CD14-positive monocyte (primary cell): ENCODE measurements at regions not wholly inside any gene's neighbourhood (a gene's known extent, or its start where the extent isn't known, plus 50 kb on each side); places are given as distances from the start of the nearest gene placed in this dataset.

Source experiments
- DNase-seq, 3 donors: peaks; one replicate each; pipeline ENCODE4 v3.0.0-alpha.2; 2011 to 2022
- H2AFZ ChIP-seq: 2 replicates; pipeline ENCODE4 v1.6.0; 2012; ENCODE audit warnings: mild to moderate bottlenecking, low read depth, low read length, inconsistent platforms; ENCODE audit not compliant: insufficient read depth, poor library complexity, severe bottlenecking
- H3K27ac ChIP-seq, 2 donors: 1 replicate in 1 of 2; 2 replicates in 1 of 2; pipeline ENCODE4 v1.5.1; 2012 to 2013; ENCODE audit warnings: low read length in 2 of 2, control low read depth in 1 of 2, inconsistent platforms in 1 of 2, low read depth in 1 of 2, mild to moderate bottlenecking in 1 of 2
- H3K27me3 ChIP-seq, 2 donors: one replicate each; pipeline versions ENCODE4 v1.6.0 to v1.6.1; 2011 to 2013; ENCODE audit warnings: low read length in 2 of 2; ENCODE audit not compliant: control insufficient read depth in 2 of 2, insufficient read depth in 2 of 2
- H3K36me3 ChIP-seq, 2 donors: replicated peaks in 1 of 2; 1 replicate in 1 of 2; 2 replicates in 1 of 2; pipeline versions ENCODE4 v1.5.1 to v1.6.1; 2012 to 2013; ENCODE audit warnings: low read length in 2 of 2, control low read depth in 1 of 2, inconsistent platforms in 1 of 2, mild to moderate bottlenecking in 1 of 2; ENCODE audit not compliant: insufficient read depth in 2 of 2, control insufficient read depth in 1 of 2
- H3K4me1 ChIP-seq, 2 donors: 1 replicate in 1 of 2; 2 replicates in 1 of 2; pipeline versions ENCODE4 v1.5.1 to v1.6.1; 2012 to 2013; ENCODE audit warnings: low read length in 2 of 2, control low read depth in 1 of 2, inconsistent platforms in 1 of 2, mild to moderate bottlenecking in 1 of 2, moderate library complexity in 1 of 2; ENCODE audit not compliant: insufficient read depth in 2 of 2, control insufficient read depth in 1 of 2
- H3K4me2 ChIP-seq: replicated peaks from 2 replicates; pipeline ENCODE3; 2012; ENCODE audit warnings: low read length, moderate library complexity, mild to moderate bottlenecking; ENCODE audit not compliant: poor library complexity, severe bottlenecking; ENCODE audit errors: extremely low read depth
- H3K4me3 ChIP-seq, 3 experiments: fragments of 200-600 bp in 1 of 3; sonication (generic) in 1 of 3; replicated peaks in 1 of 3; 1 replicate in 2 of 3; 2 replicates in 1 of 3; pipeline ENCODE4 v1.5.1; 2011 to 2013; ENCODE audit warnings: low read length in 3 of 3, mild to moderate bottlenecking in 3 of 3, control low read depth in 2 of 3, low read depth in 2 of 3, inconsistent platforms in 1 of 3, moderate library complexity in 1 of 3
- H3K79me2 ChIP-seq: 2 replicates; pipeline ENCODE4 v1.6.0; 2012; ENCODE audit warnings: mild to moderate bottlenecking, control low read depth, inconsistent platforms, low read length, moderate library complexity; ENCODE audit not compliant: insufficient read depth
- H3K9ac ChIP-seq: 2 replicates; pipeline ENCODE4 v1.6.0; 2017; ENCODE audit warnings: low read length, mild to moderate bottlenecking; ENCODE audit not compliant: insufficient read depth, poor library complexity, severe bottlenecking
- H3K9me3 ChIP-seq, 2 donors: replicated peaks in 1 of 2; 1 replicate in 1 of 2; 2 replicates in 1 of 2; pipeline versions ENCODE4 v1.5.1 to v1.6.1; 2012 to 2013; ENCODE audit warnings: low read length in 2 of 2, control low read depth in 1 of 2; ENCODE audit not compliant: control insufficient read depth in 1 of 2, insufficient read depth in 1 of 2
- H4K20me1 ChIP-seq: 2 replicates; pipeline ENCODE4 v1.6.0; 2012; ENCODE audit warnings: mild to moderate bottlenecking, low read length, control low read depth, moderate library complexity; ENCODE audit not compliant: insufficient read depth
- H3K27ac Mint-ChIP-seq, 7 donors: one replicate each; pipeline ENCODE4 v1.8.0; 2020; ENCODE audit warnings: mild to moderate bottlenecking in 7 of 7, mixed read lengths in 7 of 7, moderate library complexity in 6 of 7, inconsistent platforms in 2 of 7
- H3K27me3 Mint-ChIP-seq, 3 donors: one replicate each; pipeline ENCODE4 v1.8.0; 2021 to 2022; ENCODE audit warnings: low read depth in 3 of 3, mild to moderate bottlenecking in 3 of 3, mixed read lengths in 3 of 3, moderate library complexity in 3 of 3, inconsistent platforms in 1 of 3
- H3K36me3 Mint-ChIP-seq, 2 donors: one replicate each; pipeline ENCODE4 v1.8.0; 2020; ENCODE audit warnings: mixed read lengths in 2 of 2, inconsistent platforms in 1 of 2, mild to moderate bottlenecking in 1 of 2
- H3K4me1 Mint-ChIP-seq: one replicate; pipeline ENCODE4 v1.8.0; 2020; ENCODE audit warnings: mild to moderate bottlenecking, mixed read lengths
- H3K4me3 Mint-ChIP-seq, 2 donors: one replicate each; pipeline ENCODE4 v1.8.0; 2020; ENCODE audit warnings: mild to moderate bottlenecking in 2 of 2, mixed read lengths in 2 of 2, moderate library complexity in 1 of 2
- H3K9me3 Mint-ChIP-seq, 7 donors: one replicate each; pipeline ENCODE4 v1.8.0; 2020 to 2022; ENCODE audit warnings: mixed read lengths in 7 of 7, mild to moderate bottlenecking in 6 of 7, moderate library complexity in 6 of 7, inconsistent platforms in 2 of 7
- CTCF ChIP-seq: fragments of 200-600 bp; IDR thresholded peaks from one replicate; pipeline ENCODE4 v1.8.0; 2022; ENCODE audit warnings: antibody characterized with exemption, mild to moderate bottlenecking
- WGBS: methylation state at CpG from one replicate; pipeline ENCODE4 v1.1.5; 2013; ENCODE audit warnings: missing lambda C conversion rate; ENCODE audit not compliant: insufficient coverage; 5-methylcytosine and 5-hydroxymethylcytosine counted together
- intact Hi-C, 2 donors: fragments of 100-400 bp; cut with micrococcal nuclease; formaldehyde crosslinking; loops; one replicate each; pipeline versions ENCODE4 v1.15.0 to v1.15.1; 2023

GRCh38 chr17:69878661-69879060 is 196.4 kb upstream of the KCNJ16 start:
- Mint-ChIP-seq H3K36me3 (no peaks in the 10 kb centered on the region), H3K4me1 (peaks cover 5% of the 10 kb centered on the region), H3K9me3 (peaks cover 0 to 6% (median 2%) of the 10 kb centered on the region in 7 donors), H3K27ac (no peak overlapping the region), H3K27me3 (no peaks in the 10 kb centered on the region), H3K4me3 (no peak overlapping the region)
- H2AFZ ChIP-seq: no peak overlapping the region
- TF ChIP-seq CTCF: no peak
- no peaks in the 10 kb centered on the region for H3K36me3 ChIP-seq
- no peaks in the 10 kb centered on the region for H3K9me3 ChIP-seq
- H3K79me2 ChIP-seq: no peaks in the 10 kb centered on the region
- no peak overlapping the region for H3K9ac ChIP-seq
- no peak overlapping the region for H3K4me3 ChIP-seq
- no peak overlapping the region for H3K27ac ChIP-seq
- H3K4me2 ChIP-seq: no peak overlapping the region
- DNase-seq: peak in 1 of 3 donors; percentile 23
- H3K27me3 ChIP-seq: no peaks in the 10 kb centered on the region
- intact Hi-C loops: no loop called here
- peaks cover 4 to 24% of the 10 kb centered on the region in 2 donors for H3K4me1 ChIP-seq
- H4K20me1 ChIP-seq: no peaks in the 10 kb centered on the region
- WGBS: 100% methylated on average over 1 of the region's 2 CpGs

- no peaks in the 10 kb centered on the region for H3K9me3 ChIP-seq
Observed at GRCh38 chr17:69879576-69879975, 195.4 kb upstream of the KCNJ16 start.

More at GRCh38 chr17:69879576-69879975, 195.4 kb upstream of the KCNJ16 start:
- peaks cover 0 to 6% (median 0%) of the 10 kb centered on the region in 7 donors for H3K9me3 Mint-ChIP-seq
- H3K36me3 Mint-ChIP-seq: no peaks in the 10 kb centered on the region
- no peaks in the 10 kb centered on the region for H3K27me3 Mint-ChIP-seq
- no peak overlapping the region for H3K4me3 ChIP-seq
- H3K4me2 ChIP-seq: no peak overlapping the region
- H2AFZ ChIP-seq: no peak overlapping the region
- H3K4me1 ChIP-seq: peaks cover 4 to 24% of the 10 kb centered on the region in 2 donors
- no peaks in the 10 kb centered on the region for H3K36me3 ChIP-seq
- H3K4me1 Mint-ChIP-seq: peaks cover 9% of the 10 kb centered on the region
- H3K27me3 ChIP-seq: no peaks in the 10 kb centered on the region
- H4K20me1 ChIP-seq: no peaks in the 10 kb centered on the region
- intact Hi-C loops: no loop called here
- no peak overlapping the region for H3K27ac ChIP-seq
- H3K4me3 Mint-ChIP-seq: no peak overlapping the region
- no CpG with 5 or more reads among the region's 1 CpG for WGBS
- no peak for DNase-seq
- H3K79me2 ChIP-seq: no peaks in the 10 kb centered on the region
- TF ChIP-seq CTCF: no peak
- no peak overlapping the region for H3K27ac Mint-ChIP-seq
- no peak overlapping the region for H3K9ac ChIP-seq
